Tibial nerve (tissue), 4 donors: ENCODE measurements at regions not wholly inside any gene's neighbourhood (a gene's known extent, or its start where the extent isn't known, plus 50 kb on each side); places are given as distances from the start of the nearest gene placed in this dataset.

Experiments used
- EP300 ChIP-seq, 2 donors: sonication (generic); formaldehyde crosslinking; IDR thresholded peaks; one replicate each; pipeline ENCODE4 v1.6.1; 2017; ENCODE audit warnings: antibody characterized with exemption in 2 of 2, mild to moderate bottlenecking in 1 of 2
- POLR2A ChIP-seq, 2 donors: fragments of 450-650 bp; IDR thresholded peaks; one replicate each; pipeline ENCODE4 v1.6.1; 2017; ENCODE audit warnings: antibody characterized with exemption in 2 of 2, mild to moderate bottlenecking in 2 of 2, moderate library complexity in 2 of 2
- TF ChIP-seq, protein P1 (sequence below), 5 experiments: fragments of 200-600 bp in 3 of 5; fragments of 450-650 bp in 2 of 5; sonication (generic) in 3 of 5; IDR thresholded peaks; one replicate each; pipeline ENCODE4 v1.5.1; 2016 to 2019; ENCODE audit warnings: antibody characterized with exemption in 5 of 5, mild to moderate bottlenecking in 3 of 5, moderate library complexity in 2 of 5

- TF ChIP-seq, protein P1, sequence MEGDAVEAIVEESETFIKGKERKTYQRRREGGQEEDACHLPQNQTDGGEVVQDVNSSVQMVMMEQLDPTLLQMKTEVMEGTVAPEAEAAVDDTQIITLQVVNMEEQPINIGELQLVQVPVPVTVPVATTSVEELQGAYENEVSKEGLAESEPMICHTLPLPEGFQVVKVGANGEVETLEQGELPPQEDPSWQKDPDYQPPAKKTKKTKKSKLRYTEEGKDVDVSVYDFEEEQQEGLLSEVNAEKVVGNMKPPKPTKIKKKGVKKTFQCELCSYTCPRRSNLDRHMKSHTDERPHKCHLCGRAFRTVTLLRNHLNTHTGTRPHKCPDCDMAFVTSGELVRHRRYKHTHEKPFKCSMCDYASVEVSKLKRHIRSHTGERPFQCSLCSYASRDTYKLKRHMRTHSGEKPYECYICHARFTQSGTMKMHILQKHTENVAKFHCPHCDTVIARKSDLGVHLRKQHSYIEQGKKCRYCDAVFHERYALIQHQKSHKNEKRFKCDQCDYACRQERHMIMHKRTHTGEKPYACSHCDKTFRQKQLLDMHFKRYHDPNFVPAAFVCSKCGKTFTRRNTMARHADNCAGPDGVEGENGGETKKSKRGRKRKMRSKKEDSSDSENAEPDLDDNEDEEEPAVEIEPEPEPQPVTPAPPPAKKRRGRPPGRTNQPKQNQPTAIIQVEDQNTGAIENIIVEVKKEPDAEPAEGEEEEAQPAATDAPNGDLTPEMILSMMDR (IDR thresholded peaks at IDR 0.05): no peak
- TF ChIP-seq POLR2A (IDR thresholded peaks at IDR 0.05) (no peak), EP300 (IDR thresholded peaks at IDR 0.05) (no peak)
These were observed 429.6 kb downstream of the LRRC70 start for GRCh38 chr5:63008195-63008594.
